ENCODE measurements at regions not wholly inside any gene's neighbourhood (a gene's known extent, or its start where the extent isn't known, plus 50 kb on each side); places are given as distances from the start of the nearest gene placed in this dataset.

- Histone ChIP-seq H4K20me1 (replicated peaks; ENCODE audit: control insufficient read depth, extremely low read depth, insufficient read depth, low read length) (no peaks in the 10 kb centered on the region), H3K4me2 (ENCODE audit: insufficient read depth, low read length) (no peak overlapping the region), H3K9me3 (replicated peaks; ENCODE audit: control insufficient read depth, insufficient read depth, low read length) (no peaks in the 10 kb centered on the region), H2AFZ (ENCODE audit: low read depth, low read length) (no peak overlapping the region), H3K79me2 (ENCODE audit: control insufficient read depth, insufficient read depth, low read length) (no peaks in the 10 kb centered on the region), H3K27ac (ENCODE audit: insufficient read depth, low read depth, low read length) (no peak overlapping the region), H3K4me3 (replicated peaks in 1 of 3; ENCODE audit: insufficient read depth in 1 of 3, low read depth in 1 of 3, low read length in 3 of 3) (no peak overlapping the region), H3K4me1 (ENCODE audit: control insufficient read depth, extremely low read depth, insufficient read depth, low read length) (no peaks in the 10 kb centered on the region), H3K36me3 (ENCODE audit: control insufficient read depth in 2 of 2, extremely low read depth in 1 of 2, insufficient read depth in 2 of 2, low read length in 2 of 2) (no peaks in the 10 kb centered on the region), H3K27me3 (ENCODE audit: control insufficient read depth in 2 of 2, insufficient read depth in 2 of 2, low read length in 2 of 2) (no peaks in the 10 kb centered on the region), H3K9me1 (replicated peaks; ENCODE audit: control insufficient read depth, extremely low read depth, insufficient read depth, low read length) (no peaks in the 10 kb centered on the region), H3K9ac (replicated peaks; ENCODE audit: extremely low read depth, insufficient read depth, low read length) (no peak overlapping the region)
- ChIA-PET CTCF (no interaction called here), POLR2A (no interaction called here)
- dilution Hi-C loops (cut with MboI; ENCODE audit: extremely low pct_ligation_motif_present, low sequenced_read_pairs), result no loop called here
- no peak for FAIRE-seq
- no peak for DNase-seq (ENCODE audit: low read depth, low spot score)
- intact Hi-C loops (cut with micrococcal nuclease), result no loop called here
- no peak for TF ChIP-seq EZH2 (IDR thresholded peaks at IDR 0.05; ENCODE audit: borderline replicate concordance, low read depth, low read length, severe bottlenecking)
- no peak for TF ChIP-seq CTCF (IDR thresholded peaks at IDR 0.05; ENCODE audit: extremely low read depth in 1 of 2, insufficient read depth in 1 of 2, low read depth in 1 of 2, low read length in 2 of 2)
- no peak for TF ChIP-seq GATA2 (IDR thresholded peaks at IDR 0.05; ENCODE audit: insufficient read depth, insufficient read length, low read depth, low read length)
- TF ChIP-seq POLR2A (IDR thresholded peaks at IDR 0.05; ENCODE audit: low read depth, low read length), result no peak
- no peak for TF ChIP-seq MYC (IDR thresholded peaks at IDR 0.05; ENCODE audit: low read depth, low read length)
- BruUV-seq (replicated peaks), result no TSS peak
Measured at GRCh38 chr11:96520939-96521338, 131.1 kb downstream of the JRKL start.

- no peaks in the 10 kb centered on the region for H3K9me3 ChIP-seq (replicated peaks; ENCODE audit: control insufficient read depth, insufficient read depth, low read length)
- H3K9me1 ChIP-seq (replicated peaks; ENCODE audit: control insufficient read depth, extremely low read depth, insufficient read depth, low read length), result no peaks in the 10 kb centered on the region
- no peak overlapping the region for H3K9ac ChIP-seq (replicated peaks; ENCODE audit: extremely low read depth, insufficient read depth, low read length)
- no peak overlapping the region for H3K27ac ChIP-seq (ENCODE audit: insufficient read depth, low read depth, low read length)
- H3K4me3 ChIP-seq (replicated peaks in 1 of 3; ENCODE audit: insufficient read depth in 1 of 3, low read depth in 1 of 3, low read length in 3 of 3), result no peak overlapping the region
- no peak overlapping the region for H3K4me2 ChIP-seq (ENCODE audit: insufficient read depth, low read length)
- H4K20me1 ChIP-seq (replicated peaks; ENCODE audit: control insufficient read depth, extremely low read depth, insufficient read depth, low read length), result no peaks in the 10 kb centered on the region
- H3K27me3 ChIP-seq (ENCODE audit: control insufficient read depth in 2 of 2, insufficient read depth in 2 of 2, low read length in 2 of 2), result no peaks in the 10 kb centered on the region
- dilution Hi-C loops (cut with MboI; ENCODE audit: extremely low pct_ligation_motif_present, low sequenced_read_pairs), result no loop called here
- POLR2A ChIA-PET, result no interaction called here
- CTCF ChIA-PET, result interaction anchor here (1.5 kb wide), 3 partner anchors 59 to 617 kb away, joined by 5 to 14 read pairs (median 6); no protein-coding TSS in a partner anchor
- DNase-seq (ENCODE audit: low read depth, low spot score) (no peak), FAIRE-seq (no peak)
- intact Hi-C loops (cut with micrococcal nuclease), result no loop called here
- BruUV-seq (replicated peaks), result no TSS peak
- H3K79me2 ChIP-seq (ENCODE audit: control insufficient read depth, insufficient read depth, low read length), result no peaks in the 10 kb centered on the region
- no peaks in the 10 kb centered on the region for H3K4me1 ChIP-seq (ENCODE audit: control insufficient read depth, extremely low read depth, insufficient read depth, low read length)
- no peaks in the 10 kb centered on the region for H3K36me3 ChIP-seq (ENCODE audit: control insufficient read depth in 2 of 2, extremely low read depth in 1 of 2, insufficient read depth in 2 of 2, low read length in 2 of 2)
- TF ChIP-seq CTCF (IDR thresholded peaks at IDR 0.05; ENCODE audit: extremely low read depth in 1 of 2, insufficient read depth in 1 of 2, low read depth in 1 of 2, low read length in 2 of 2) (no peak), EZH2 (IDR thresholded peaks at IDR 0.05; ENCODE audit: borderline replicate concordance, low read depth, low read length, severe bottlenecking) (no peak), JUN (IDR thresholded peaks at IDR 0.05; ENCODE audit: borderline replicate concordance, insufficient read depth, insufficient read length, low read depth) (no peak), POLR2AphosphoS5 (IDR thresholded peaks at IDR 0.05; ENCODE audit: insufficient read depth, low read depth, low read length) (no peak), POLR2A (IDR thresholded peaks at IDR 0.05; ENCODE audit: low read depth, low read length) (no peak), MAX (IDR thresholded peaks at IDR 0.05; ENCODE audit: insufficient read depth, insufficient read length) (no peak), GATA2 (IDR thresholded peaks at IDR 0.05; ENCODE audit: insufficient read depth, insufficient read length, low read depth, low read length) (no peak), MYC (IDR thresholded peaks at IDR 0.05; ENCODE audit: low read depth, low read length) (no peak), FOS (IDR thresholded peaks at IDR 0.05; ENCODE audit: borderline replicate concordance, insufficient read depth, low read length) (no peak)
- no peak overlapping the region for H2AFZ ChIP-seq (ENCODE audit: low read depth, low read length)
Measured at GRCh38 chr11:96523656-96524055, 133.8 kb downstream of the JRKL start.

All from endothelial cell of umbilical vein (primary cell).